B cell (primary cell): ENCODE measurements at regions not wholly inside any gene's neighbourhood (a gene's known extent, or its start where the extent isn't known, plus 50 kb on each side); places are given as distances from the start of the nearest gene placed in this dataset.

ENCODE experiments used
- EZH2 ChIP-seq: IDR thresholded peaks from 2 replicates; pipeline ENCODE4 v1.6.1; 2012; ENCODE audit warnings: borderline replicate concordance, low read depth, mild to moderate bottlenecking, moderate library complexity, low read length; ENCODE audit not compliant: insufficient read depth, poor library complexity, severe bottlenecking
- TF ChIP-seq, protein P1 (sequence below): fragments of 200-600 bp; IDR thresholded peaks from one replicate; pipeline ENCODE4 v1.8.0; 2022; ENCODE audit warnings: antibody characterized with exemption, mild to moderate bottlenecking

DNA sequence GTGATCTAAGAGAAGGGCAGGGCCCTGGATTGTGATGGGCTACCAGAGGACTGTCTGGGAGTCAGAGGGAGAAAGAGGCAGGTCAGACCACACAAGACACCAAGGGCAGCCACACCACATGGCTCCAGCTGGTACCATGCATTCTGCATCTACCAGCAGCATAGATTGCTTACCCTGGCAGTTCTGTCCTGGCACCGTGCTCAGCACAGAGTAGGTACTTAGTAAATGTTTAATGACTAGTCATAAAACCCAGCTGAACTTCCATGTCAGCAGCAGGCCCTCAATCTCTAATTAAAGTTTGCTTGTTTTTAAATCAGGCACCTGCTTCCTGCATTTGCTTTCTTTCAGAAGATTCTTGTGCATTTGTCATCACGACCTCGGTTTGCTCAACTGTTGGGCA lies 77.3 kb upstream of the ATP2B2 start:
- TF ChIP-seq, protein P1, sequence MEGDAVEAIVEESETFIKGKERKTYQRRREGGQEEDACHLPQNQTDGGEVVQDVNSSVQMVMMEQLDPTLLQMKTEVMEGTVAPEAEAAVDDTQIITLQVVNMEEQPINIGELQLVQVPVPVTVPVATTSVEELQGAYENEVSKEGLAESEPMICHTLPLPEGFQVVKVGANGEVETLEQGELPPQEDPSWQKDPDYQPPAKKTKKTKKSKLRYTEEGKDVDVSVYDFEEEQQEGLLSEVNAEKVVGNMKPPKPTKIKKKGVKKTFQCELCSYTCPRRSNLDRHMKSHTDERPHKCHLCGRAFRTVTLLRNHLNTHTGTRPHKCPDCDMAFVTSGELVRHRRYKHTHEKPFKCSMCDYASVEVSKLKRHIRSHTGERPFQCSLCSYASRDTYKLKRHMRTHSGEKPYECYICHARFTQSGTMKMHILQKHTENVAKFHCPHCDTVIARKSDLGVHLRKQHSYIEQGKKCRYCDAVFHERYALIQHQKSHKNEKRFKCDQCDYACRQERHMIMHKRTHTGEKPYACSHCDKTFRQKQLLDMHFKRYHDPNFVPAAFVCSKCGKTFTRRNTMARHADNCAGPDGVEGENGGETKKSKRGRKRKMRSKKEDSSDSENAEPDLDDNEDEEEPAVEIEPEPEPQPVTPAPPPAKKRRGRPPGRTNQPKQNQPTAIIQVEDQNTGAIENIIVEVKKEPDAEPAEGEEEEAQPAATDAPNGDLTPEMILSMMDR = no peak
- TF ChIP-seq EZH2 = no peak
